ENCODE measurements at regions not wholly inside any gene's neighbourhood (a gene's known extent, or its start where the extent isn't known, plus 50 kb on each side); places are given as distances from the start of the nearest gene placed in this dataset.

- no peak for DNase-seq (ENCODE audit: low spot score)
Observed at GRCh38 chrX:99091459-99091858, 1318.6 kb downstream of the PCDH19 start.

GRCh38 chrX:99078301-99078700 is 1331.8 kb downstream of the PCDH19 start:
- DNase-seq (ENCODE audit: low spot score) = no peak

- no peak for DNase-seq (ENCODE audit: low spot score)
Observed at GRCh38 chrX:99077099-99077498, 1333.0 kb downstream of the PCDH19 start.

- no peak for DNase-seq (ENCODE audit: low spot score)
Observed at GRCh38 chrX:99073551-99073950, 1336.5 kb downstream of the PCDH19 start.

DNA sequence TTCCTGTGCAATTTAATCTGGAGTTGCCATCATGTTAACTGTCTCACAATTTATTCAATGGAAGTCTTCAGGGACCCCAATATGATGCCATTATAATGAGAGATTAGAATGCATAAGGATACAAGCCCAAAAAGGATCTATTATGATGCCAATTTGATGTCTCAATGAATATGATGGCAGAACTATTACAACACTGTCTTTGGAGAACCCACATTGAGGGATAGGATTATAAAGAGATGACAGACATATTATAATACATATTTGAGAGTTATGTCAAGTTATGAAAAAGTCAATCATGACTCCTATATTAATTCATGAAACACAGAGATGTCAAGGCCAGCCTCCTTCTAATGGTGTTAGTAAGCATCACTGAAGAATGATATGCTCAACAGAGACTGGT is 1358.4 kb downstream of the PCDH19 start:
- DNase-seq (ENCODE audit: low spot score) = no peak

GRCh38 chrX:99033226-99033901 is 1376.7 kb downstream of the PCDH19 start:
- no peak for DNase-seq (ENCODE audit: low spot score)

DNA sequence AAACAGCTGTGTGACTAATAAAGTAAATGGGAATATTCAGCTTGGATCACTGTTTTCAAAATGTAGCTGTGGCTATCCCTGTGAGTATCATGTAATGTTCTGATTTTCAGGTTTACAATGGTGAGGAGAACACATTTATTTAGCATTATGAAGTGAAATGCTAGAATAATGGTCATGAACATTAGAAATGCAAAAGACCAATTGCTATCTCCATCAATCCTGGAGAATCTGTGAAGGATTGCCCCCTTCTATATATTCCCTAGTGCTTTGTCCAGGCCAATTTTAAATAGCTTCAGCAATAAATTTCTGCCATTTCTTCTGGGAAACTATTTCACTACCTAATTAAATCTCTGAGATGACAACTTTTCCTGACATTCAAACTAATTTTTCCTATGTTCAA is 1399.1 kb downstream of the PCDH19 start:
- no peak for DNase-seq (ENCODE audit: low spot score)

- DNase-seq (ENCODE audit: low spot score) = no peak
Observed at GRCh38 chrX:99001286-99001685, 1408.8 kb downstream of the PCDH19 start.

DNA sequence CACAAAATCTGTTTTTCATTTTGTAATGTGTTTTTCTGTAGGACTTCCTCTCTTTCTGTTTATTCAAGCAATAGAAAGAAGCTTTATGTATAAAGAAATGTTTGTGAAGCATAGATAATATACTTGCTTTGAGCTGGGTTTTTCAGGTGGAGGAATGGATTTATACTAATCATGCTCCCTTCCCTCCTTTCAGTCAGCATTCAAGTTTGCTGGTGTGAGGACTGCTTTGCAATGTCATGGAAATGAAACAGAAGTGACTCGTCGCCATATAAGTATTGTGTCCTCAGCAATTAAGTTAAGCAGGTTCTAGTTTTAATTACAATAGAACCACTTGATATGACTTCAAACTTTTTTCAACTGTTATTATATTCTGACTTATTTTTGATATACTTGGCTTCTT is 1447.1 kb downstream of the PCDH19 start:
- no peak for DNase-seq (ENCODE audit: low spot score)

- no peak for DNase-seq (ENCODE audit: low spot score)
Observed at GRCh38 chrX:98956014-98956413, 1454.1 kb downstream of the PCDH19 start.

- DNase-seq (ENCODE audit: low spot score) = no peak
Observed at GRCh38 chrX:98939456-98939855, 1470.6 kb downstream of the PCDH19 start.

- no peak for DNase-seq (ENCODE audit: low spot score)
Observed at GRCh38 chrX:98931216-98931615, 1478.9 kb downstream of the PCDH19 start.

DNA sequence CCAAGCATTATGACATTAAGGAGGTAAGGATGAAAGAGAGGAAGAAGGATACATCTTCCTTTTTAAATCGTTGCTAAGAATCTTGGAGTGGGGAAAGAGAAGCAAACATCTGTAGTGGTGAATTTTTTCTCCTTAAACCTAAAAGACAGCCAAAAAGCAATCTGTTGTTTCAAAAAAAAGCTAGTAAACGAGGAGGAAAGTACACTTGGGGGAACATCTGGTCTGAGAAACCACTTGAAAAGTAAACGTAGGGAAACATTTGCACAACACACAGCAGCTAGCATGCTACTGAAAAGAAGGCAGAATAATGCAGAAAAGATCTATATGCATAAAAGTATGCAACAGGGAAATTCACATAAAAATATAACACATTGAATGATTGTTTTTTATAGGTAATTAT is 1485.6 kb downstream of the PCDH19 start:
- no peak for DNase-seq (ENCODE audit: low spot score)

DNA sequence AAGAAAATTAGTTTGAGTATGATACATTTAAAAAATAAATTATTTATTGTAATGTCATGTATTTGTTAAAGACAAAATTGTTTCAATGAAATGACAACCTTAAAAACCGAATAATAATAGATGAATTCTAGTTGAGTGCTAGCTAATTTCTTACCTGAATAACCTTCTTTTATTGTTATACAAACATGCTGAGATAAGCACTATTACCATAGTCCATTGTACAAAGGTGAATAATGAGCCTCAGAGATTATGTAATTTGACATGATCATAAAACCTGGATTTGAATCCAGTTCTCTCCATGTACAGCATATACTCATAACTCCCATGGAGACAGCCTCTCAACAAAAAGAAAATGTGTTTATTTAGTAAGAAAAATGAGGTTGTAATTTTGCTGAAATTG is 1512.9 kb downstream of the PCDH19 start:
- DNase-seq (ENCODE audit: low spot score) = no peak

GRCh38 chrX:98850639-98851038 is 1559.4 kb downstream of the PCDH19 start:
- DNase-seq (ENCODE audit: low spot score) = peak; percentile 0

All from kidney capillary endothelial cell (primary cell).